Neural cell (in vitro differentiated cells): ENCODE measurements at regions not wholly inside any gene's neighbourhood (a gene's known extent, or its start where the extent isn't known, plus 50 kb on each side); places are given as distances from the start of the nearest gene placed in this dataset.

Experiments
- EZH2 ChIP-seq: fragments of 200-600, 300-800 bp; shearing (Covaris generic), sonication (generic); IDR thresholded peaks from 2 replicates; pipeline ENCODE4 v1.6.1; 2014; ENCODE audit warnings: antibody characterized with exemption, low read length, borderline replicate concordance, mild to moderate bottlenecking; ENCODE audit not compliant: insufficient read depth, poor library complexity, severe bottlenecking
- POLR2AphosphoS5 ChIP-seq: IDR thresholded peaks from 2 replicates; pipeline ENCODE4 v1.6.1; 2012
- REST ChIP-seq: IDR thresholded peaks from 2 replicates; pipeline ENCODE4 v1.6.1; 2012; ENCODE audit warnings: borderline replicate concordance
- TF ChIP-seq, protein P1 (sequence below): fragments of 450-650 bp; IDR thresholded peaks from 2 replicates; pipeline ENCODE4 v1.5.1; 2014; ENCODE audit warnings: antibody characterized with exemption, mild to moderate bottlenecking, moderate library complexity; ENCODE audit not compliant: poor library complexity, severe bottlenecking

DNA sequence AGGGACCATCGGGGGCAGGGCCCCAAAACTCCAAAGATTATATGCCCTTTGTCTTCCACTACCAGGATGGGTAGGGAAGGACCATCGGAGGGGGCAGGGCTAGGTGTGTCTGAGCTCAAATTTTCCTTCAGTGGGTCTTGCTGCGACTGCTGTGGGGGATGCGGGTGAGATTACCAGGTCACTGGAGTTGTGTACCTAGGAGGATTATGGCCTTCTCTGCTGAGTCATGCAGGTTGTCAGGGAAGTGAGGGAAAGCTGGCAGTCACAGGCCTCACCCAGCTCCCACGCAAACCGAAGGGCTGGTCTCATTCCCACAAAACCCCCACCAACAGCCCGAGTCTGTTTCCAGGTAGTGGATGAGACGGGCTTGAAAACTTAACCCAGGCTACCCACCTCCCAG is 489.4 kb downstream of the ZNF608 start:
- TF ChIP-seq POLR2AphosphoS5 (no peak), EZH2 (no peak), REST (no peak)
- TF ChIP-seq, protein P1, sequence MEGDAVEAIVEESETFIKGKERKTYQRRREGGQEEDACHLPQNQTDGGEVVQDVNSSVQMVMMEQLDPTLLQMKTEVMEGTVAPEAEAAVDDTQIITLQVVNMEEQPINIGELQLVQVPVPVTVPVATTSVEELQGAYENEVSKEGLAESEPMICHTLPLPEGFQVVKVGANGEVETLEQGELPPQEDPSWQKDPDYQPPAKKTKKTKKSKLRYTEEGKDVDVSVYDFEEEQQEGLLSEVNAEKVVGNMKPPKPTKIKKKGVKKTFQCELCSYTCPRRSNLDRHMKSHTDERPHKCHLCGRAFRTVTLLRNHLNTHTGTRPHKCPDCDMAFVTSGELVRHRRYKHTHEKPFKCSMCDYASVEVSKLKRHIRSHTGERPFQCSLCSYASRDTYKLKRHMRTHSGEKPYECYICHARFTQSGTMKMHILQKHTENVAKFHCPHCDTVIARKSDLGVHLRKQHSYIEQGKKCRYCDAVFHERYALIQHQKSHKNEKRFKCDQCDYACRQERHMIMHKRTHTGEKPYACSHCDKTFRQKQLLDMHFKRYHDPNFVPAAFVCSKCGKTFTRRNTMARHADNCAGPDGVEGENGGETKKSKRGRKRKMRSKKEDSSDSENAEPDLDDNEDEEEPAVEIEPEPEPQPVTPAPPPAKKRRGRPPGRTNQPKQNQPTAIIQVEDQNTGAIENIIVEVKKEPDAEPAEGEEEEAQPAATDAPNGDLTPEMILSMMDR, result no peak
